ENCODE measurements at regions not wholly inside any gene's neighbourhood (a gene's known extent, or its start where the extent isn't known, plus 50 kb on each side); places are given as distances from the start of the nearest gene placed in this dataset.

- ChIA-PET RAD21 (ENCODE audit: unreplicated experiment) (no interaction called here), POLR2A (no interaction called here), SMC1A (ENCODE audit: uncharacterized antibody, unreplicated experiment) (no interaction called here), CTCF (interaction anchor here (1.0 kb wide), 1 partner anchor 119 kb away, joined by 3 read pairs; no protein-coding TSS in a partner anchor)
- intact Hi-C loops (cut with micrococcal nuclease; ENCODE audit: unreplicated experiment) (no loop called here), in situ Hi-C loops (cut with MboI) (no loop called here)
- H3K79me2 ChIP-seq (ENCODE audit: control insufficient read depth, insufficient read depth, low read length), result no peaks in the 10 kb centered on the region
- no peak overlapping the region for H2AFZ ChIP-seq (ENCODE audit: control insufficient read depth, low read depth, low read length)
- no peak for TF ChIP-seq CUX1 (IDR thresholded peaks at IDR 0.05; ENCODE audit: insufficient replicate concordance, low read depth, low read length)
- TF ChIP-seq BACH1 (IDR thresholded peaks at IDR 0.05; ENCODE audit: borderline replicate concordance), result no peak
- TF ChIP-seq YY1 (IDR thresholded peaks at IDR 0.05; ENCODE audit: low read depth, low read length), result no peak
- TF ChIP-seq BCL11A (IDR thresholded peaks at IDR 0.05; ENCODE audit: low read depth, low read length), result no peak
- TF ChIP-seq ZNF274 (IDR thresholded peaks at IDR 0.05; ENCODE audit: insufficient read depth, insufficient read length), result no peak
- no peak for TF ChIP-seq CTCF (IDR thresholded peaks at IDR 0.05 in 2 of 3, conservative IDR thresholded peaks at IDR 0.05 in 1 of 3; ENCODE audit: control insufficient read depth in 2 of 3, extremely low read depth in 1 of 3, insufficient read depth in 1 of 3, low read depth in 3 of 3, low read length in 3 of 3)
- H3K4me1 ChIP-seq (ENCODE audit: control insufficient read depth, insufficient read depth, low read length), result no peaks in the 10 kb centered on the region
- H3K9ac ChIP-seq (ENCODE audit: control insufficient read depth, insufficient read depth, low read length), result no peak overlapping the region
- no peaks in the 10 kb centered on the region for H4K20me1 ChIP-seq (ENCODE audit: control insufficient read depth, insufficient read depth)
- H3K27me3 ChIP-seq (replicated peaks in 1 of 2; ENCODE audit: control insufficient read depth in 2 of 2, insufficient read depth in 2 of 2, low read length in 1 of 2), result no peaks in the 10 kb centered on the region
- H3K4me2 ChIP-seq (ENCODE audit: control insufficient read depth, insufficient read depth), result no peak overlapping the region
- ATAC-seq (no peak), FAIRE-seq (no peak), DNase-seq (ENCODE audit: low read depth, low spot score) (no peak)
- BruUV-seq (replicated peaks), result no TSS peak
- no peaks in the 10 kb centered on the region for H3K36me3 ChIP-seq (ENCODE audit: control insufficient read depth in 2 of 2, insufficient read depth in 2 of 2, low read length in 1 of 2)
- 4% methylated on average over 1 of the region's 1 CpG for WGBS (ENCODE audit: insufficient coverage, insufficient replicate concordance, low lambda C conversion rate, missing lambda C conversion rate)
- H3K4me3 ChIP-seq, result no peak overlapping the region
- H3K9me3 ChIP-seq (replicated peaks; ENCODE audit: control insufficient read depth, insufficient read depth, low read length), result no peaks in the 10 kb centered on the region; the same call in 2 of the 3 replicates
- no peak overlapping the region for H3K27ac ChIP-seq (ENCODE audit: control insufficient read depth, insufficient read depth)
Observed at GRCh38 chr4:77481856-77482255, 123.8 kb upstream of the CXCL13 start.

All from GM12878 (cell line).